Endometrium (tissue), 2 donors: ENCODE measurements at regions not wholly inside any gene's neighbourhood (a gene's known extent, or its start where the extent isn't known, plus 50 kb on each side); places are given as distances from the start of the nearest gene placed in this dataset.

ENCODE experiments used
- FAIRE-seq: peaks from 2 replicates; lab custom pipeline; 2012; peaks lifted over from hg19 to GRCh38; lab: Jason Lieb, UNC
- donor health status: control.
- donor health status: control.

GRCh38 chr5:98694902-98695301, 78.6 kb upstream of the RGMB start:
- no peak for FAIRE-seq

- no peak for FAIRE-seq
Observed at GRCh38 chr5:98698359-98698758, 75.1 kb upstream of the RGMB start.

GRCh38 chr5:98700730-98701129, 72.7 kb upstream of the RGMB start:
- no peak for FAIRE-seq

- FAIRE-seq, result no peak
Observed at GRCh38 chr5:98705841-98706240, 67.6 kb upstream of the RGMB start.

GRCh38 chr5:98709681-98710080, 63.8 kb upstream of the RGMB start:
- FAIRE-seq, result no peak

GRCh38 chr5:98713027-98713426, 60.4 kb upstream of the RGMB start:
- no peak for FAIRE-seq

- FAIRE-seq, result no peak
Observed at GRCh38 chr5:98713856-98714255, 59.6 kb upstream of the RGMB start.

- no peak for FAIRE-seq
Observed at GRCh38 chr5:98714710-98715288, 58.7 kb upstream of the RGMB start.

GRCh38 chr5:98721231-98721928, 52.1 kb upstream of the RGMB start:
- FAIRE-seq, result no peak

- no peak for FAIRE-seq
Observed at GRCh38 chr5:98722188-98722587, 51.3 kb upstream of the RGMB start.

GRCh38 chr5:98723061-98723460, 50.4 kb upstream of the RGMB start:
- no peak for FAIRE-seq
